Duodenal mucosa (tissue), 2 donors: ENCODE measurements at regions not wholly inside any gene's neighbourhood (a gene's known extent, or its start where the extent isn't known, plus 50 kb on each side); places are given as distances from the start of the nearest gene placed in this dataset.

Experiments used
- H3K27ac ChIP-seq: one replicate; pipeline ENCODE4 v1.7.0; 2013; ENCODE audit warnings: low read depth, low read length
- H3K27me3 ChIP-seq, 2 donors: one replicate each; pipeline ENCODE4 v1.7.0; 2013; ENCODE audit warnings: low read length in 2 of 2, control low read depth in 1 of 2; ENCODE audit not compliant: insufficient read depth in 2 of 2, control insufficient read depth in 1 of 2
- H3K36me3 ChIP-seq, 2 donors: one replicate each; pipeline ENCODE4 v1.7.0; 2013; ENCODE audit warnings: low read length in 2 of 2, control low read depth in 1 of 2; ENCODE audit not compliant: insufficient read depth in 2 of 2, control insufficient read depth in 1 of 2
- H3K4me1 ChIP-seq, 2 donors: one replicate each; pipeline ENCODE4 v1.7.0; 2013; ENCODE audit warnings: low read length in 2 of 2, control low read depth in 1 of 2; ENCODE audit not compliant: insufficient read depth in 2 of 2, control insufficient read depth in 1 of 2
- H3K4me3 ChIP-seq, 2 donors: one replicate each; pipeline ENCODE4 v1.7.0; 2013; ENCODE audit warnings: low read length in 2 of 2, low read depth in 1 of 2
- H3K9ac ChIP-seq, 2 donors: one replicate each; pipeline ENCODE4 v1.7.0; 2013; ENCODE audit warnings: low read length in 2 of 2, low read depth in 1 of 2
- H3K9me3 ChIP-seq, 2 donors: one replicate each; pipeline ENCODE4 v1.7.0; 2013; ENCODE audit warnings: low read length in 2 of 2, control low read depth in 1 of 2; ENCODE audit not compliant: control insufficient read depth in 1 of 2

DNA sequence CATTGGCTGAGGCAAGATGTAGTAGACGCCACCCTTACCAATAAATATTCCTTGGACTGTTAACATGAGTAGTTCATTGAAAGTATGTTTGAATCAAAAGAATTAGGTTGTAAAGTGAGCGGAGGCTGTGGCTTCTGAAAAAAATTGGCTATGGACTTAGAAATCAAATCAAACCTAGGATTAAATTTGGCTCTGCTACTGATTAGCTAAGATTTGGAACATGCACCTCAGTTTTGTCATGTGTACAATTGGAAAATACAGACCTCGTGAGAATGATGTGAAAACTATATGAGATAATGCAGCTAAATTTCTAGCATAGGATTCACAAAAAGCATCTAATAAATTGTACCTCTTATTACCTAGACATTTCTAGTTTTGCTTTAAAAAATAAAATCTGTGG, 85.3 kb upstream of the USP25 start:
- H3K36me3 ChIP-seq = no peaks in the 10 kb centered on the region
- H3K4me1 ChIP-seq = no peaks in the 10 kb centered on the region
- H3K27ac ChIP-seq = no peak overlapping the region
- no peak overlapping the region for H3K4me3 ChIP-seq
- H3K27me3 ChIP-seq = no peaks in the 10 kb centered on the region
- H3K9ac ChIP-seq = no peak overlapping the region
- no peaks in the 10 kb centered on the region for H3K9me3 ChIP-seq

DNA sequence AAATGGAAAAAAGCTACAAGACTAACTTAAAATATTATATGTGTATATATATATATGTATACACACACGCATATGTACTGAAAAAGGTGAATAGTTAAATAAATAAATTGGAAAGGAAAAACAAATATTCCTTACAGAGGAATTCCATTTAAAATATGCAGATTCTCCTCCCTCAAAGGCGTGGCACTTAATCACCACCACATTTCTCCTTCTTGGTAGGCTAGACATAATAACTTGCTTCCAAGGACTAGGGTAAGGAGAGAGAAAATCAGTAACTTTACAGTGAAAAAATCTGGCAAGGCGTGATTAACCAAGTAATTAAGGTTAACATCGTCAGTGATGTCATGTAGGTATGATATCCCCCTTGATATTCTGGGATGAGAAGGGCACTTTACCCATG, 84.0 kb upstream of the USP25 start:
- Histone ChIP-seq H3K27me3 (no peaks in the 10 kb centered on the region), H3K4me1 (no peaks in the 10 kb centered on the region), H3K4me3 (no peak overlapping the region), H3K9ac (no peak overlapping the region), H3K36me3 (no peaks in the 10 kb centered on the region), H3K27ac (no peak overlapping the region), H3K9me3 (no peaks in the 10 kb centered on the region)

DNA sequence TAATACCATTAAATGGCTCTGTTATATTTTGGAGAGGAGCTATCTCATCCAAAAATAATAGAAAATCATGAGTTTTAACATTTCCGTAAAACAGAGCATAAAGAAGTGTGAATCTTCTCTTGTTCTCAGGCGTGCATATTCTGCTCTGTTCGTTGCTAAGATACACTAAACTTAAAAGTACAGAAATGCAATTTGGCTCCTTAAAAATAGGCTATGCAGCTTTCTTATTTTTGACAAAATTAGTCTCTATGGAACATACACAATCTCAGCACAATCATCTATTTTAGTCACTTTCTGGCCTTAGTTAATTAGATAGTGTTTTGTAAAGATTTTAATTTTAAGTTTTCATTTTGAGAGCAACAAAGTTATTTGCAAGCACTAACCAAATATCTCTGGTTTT, 79.0 kb upstream of the USP25 start:
- no peaks in the 10 kb centered on the region for H3K36me3 ChIP-seq
- H3K4me3 ChIP-seq = no peak overlapping the region
- no peaks in the 10 kb centered on the region for H3K27me3 ChIP-seq
- H3K4me1 ChIP-seq = no peaks in the 10 kb centered on the region
- no peak overlapping the region for H3K27ac ChIP-seq
- no peak overlapping the region for H3K9ac ChIP-seq
- H3K9me3 ChIP-seq = no peaks in the 10 kb centered on the region

DNA sequence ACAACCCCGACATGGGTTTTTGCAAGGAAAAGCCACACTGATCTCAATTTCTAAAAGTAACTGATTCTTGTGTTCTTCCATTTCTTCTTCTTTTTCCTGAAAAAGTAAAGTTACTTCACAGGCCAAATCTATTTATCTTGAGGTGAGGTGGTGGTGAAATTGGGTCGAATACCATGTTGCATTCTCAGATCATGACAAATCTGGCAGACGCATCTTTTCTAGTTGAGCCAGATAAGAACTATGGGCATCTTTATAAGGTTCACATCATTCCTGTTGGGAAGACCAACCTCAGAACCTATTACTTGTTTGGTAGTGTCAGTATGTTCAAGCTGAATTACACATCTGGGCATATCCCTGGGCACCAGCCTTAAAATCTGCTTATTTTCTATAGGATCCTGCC, 78.6 kb upstream of the USP25 start:
- no peak overlapping the region for H3K27ac ChIP-seq
- no peak overlapping the region for H3K9ac ChIP-seq
- no peaks in the 10 kb centered on the region for H3K36me3 ChIP-seq
- no peaks in the 10 kb centered on the region for H3K27me3 ChIP-seq
- no peak overlapping the region for H3K4me3 ChIP-seq
- no peaks in the 10 kb centered on the region for H3K9me3 ChIP-seq
- H3K4me1 ChIP-seq = no peaks in the 10 kb centered on the region

DNA sequence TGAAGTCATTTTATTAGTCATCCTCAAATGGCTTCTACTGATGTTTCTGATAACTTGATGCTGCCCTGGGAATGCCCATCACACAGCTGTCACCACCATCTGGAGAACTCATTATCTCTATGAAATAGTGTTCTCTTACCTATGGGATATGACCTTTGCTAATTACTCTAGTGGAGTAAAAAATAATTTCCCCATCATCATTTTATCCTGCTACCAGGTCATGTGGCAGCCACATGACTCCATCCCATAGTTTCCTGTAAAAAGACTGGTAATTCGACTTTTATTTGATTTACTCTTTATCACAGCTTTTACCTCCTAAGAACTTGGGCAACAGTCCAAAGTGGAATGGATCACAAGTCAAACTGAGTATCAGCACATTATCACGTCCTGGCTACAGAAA, 76.1 kb upstream of the USP25 start:
- H3K27ac ChIP-seq = no peak overlapping the region

DNA sequence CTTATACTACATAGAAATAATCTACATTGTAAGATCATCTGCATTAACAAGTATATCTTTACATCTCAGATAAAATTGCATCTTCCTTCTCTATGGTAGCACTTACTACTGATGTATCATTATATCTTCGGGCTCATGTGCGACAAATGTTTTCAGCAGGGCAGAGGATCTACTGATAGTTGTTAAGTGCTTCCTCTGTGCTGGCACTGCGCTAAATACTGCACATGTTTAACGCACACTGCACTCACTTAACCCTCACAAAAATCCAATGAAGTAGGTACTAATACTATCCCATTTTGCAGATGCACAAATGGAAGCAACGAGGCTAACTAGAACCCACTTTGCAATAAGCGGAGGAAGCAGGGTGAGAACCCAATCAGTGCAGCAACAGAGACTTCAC, 75.6 kb upstream of the USP25 start:
- H3K27me3 ChIP-seq = no peaks in the 10 kb centered on the region
- no peak overlapping the region for H3K9ac ChIP-seq
- no peak overlapping the region for H3K27ac ChIP-seq
- H3K36me3 ChIP-seq = no peaks in the 10 kb centered on the region
- peaks cover 0 to under 1% of the 10 kb centered on the region in 2 donors for H3K4me1 ChIP-seq
- H3K9me3 ChIP-seq = no peaks in the 10 kb centered on the region
- H3K4me3 ChIP-seq = no peak overlapping the region

More for the DNA sequence above, 76.1 kb upstream of the USP25 start:
- no peaks in the 10 kb centered on the region for H3K27me3 ChIP-seq
- no peak overlapping the region for H3K4me3 ChIP-seq
- H3K36me3 ChIP-seq = no peaks in the 10 kb centered on the region
- no peaks in the 10 kb centered on the region for H3K4me1 ChIP-seq
- no peak overlapping the region for H3K9ac ChIP-seq
- no peaks in the 10 kb centered on the region for H3K9me3 ChIP-seq

DNA sequence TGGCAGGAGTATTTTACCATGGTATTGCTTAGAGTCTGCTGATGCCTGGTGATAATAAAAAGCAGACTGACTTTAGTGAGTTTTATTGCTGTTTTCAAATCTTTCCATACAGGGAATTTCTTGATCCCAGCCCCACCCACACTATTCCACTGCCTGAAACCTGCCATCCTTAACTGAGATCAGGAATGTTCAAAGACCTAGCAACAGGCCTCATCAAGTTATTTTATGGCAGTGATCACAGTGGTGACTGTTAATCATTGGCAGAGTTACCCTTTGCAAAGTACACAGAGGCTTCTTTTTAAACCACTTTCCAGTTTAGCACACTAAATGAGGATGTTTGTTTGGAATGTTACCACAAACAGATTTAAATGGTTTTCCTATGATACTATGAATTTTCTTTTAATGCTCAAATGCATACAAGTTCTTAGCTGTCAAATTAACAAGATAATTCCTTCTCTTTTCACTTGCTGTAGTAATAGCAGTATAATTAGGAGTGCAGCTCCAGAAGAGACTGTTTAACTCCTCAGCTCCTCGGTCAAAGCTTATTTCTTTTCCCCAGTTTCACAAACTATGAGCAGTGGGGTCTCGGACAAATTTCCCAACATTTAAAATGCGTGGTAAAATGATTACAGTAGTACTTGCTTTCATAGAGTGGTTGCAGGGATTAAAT, 69.9 kb upstream of the USP25 start:
- no peak overlapping the region for H3K4me3 ChIP-seq
- H3K4me1 ChIP-seq = peaks cover 12 to 14% of the 10 kb centered on the region in 2 donors
- H3K9me3 ChIP-seq = no peaks in the 10 kb centered on the region
- no peaks in the 10 kb centered on the region for H3K36me3 ChIP-seq
- H3K27ac ChIP-seq = no peak overlapping the region
- H3K27me3 ChIP-seq = no peaks in the 10 kb centered on the region
- no peak overlapping the region for H3K9ac ChIP-seq

DNA sequence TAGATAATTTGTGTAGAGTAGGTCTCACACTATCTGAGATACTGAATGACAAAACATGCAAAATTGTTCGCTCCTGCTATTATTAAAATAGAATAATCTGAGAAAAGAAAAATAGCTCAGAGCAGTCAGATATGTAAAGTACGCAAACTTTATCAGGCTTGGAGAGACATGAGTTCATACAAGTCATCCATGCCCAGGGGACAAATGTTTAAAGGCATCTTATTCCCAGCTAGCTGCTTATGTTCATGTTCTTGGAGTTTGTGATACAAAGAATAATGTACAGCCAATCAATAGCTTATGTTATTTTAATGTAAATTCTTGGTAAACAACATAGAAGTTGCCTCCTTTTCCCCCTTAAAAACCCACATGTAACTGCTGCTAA, 69.4 kb upstream of the USP25 start:
- Histone ChIP-seq H3K27me3 (no peaks in the 10 kb centered on the region), H3K9ac (no peak overlapping the region), H3K9me3 (no peaks in the 10 kb centered on the region), H3K36me3 (no peaks in the 10 kb centered on the region), H3K27ac (no peak overlapping the region), H3K4me1 (peaks cover 12 to 14% of the 10 kb centered on the region in 2 donors), H3K4me3 (no peak overlapping the region)

DNA sequence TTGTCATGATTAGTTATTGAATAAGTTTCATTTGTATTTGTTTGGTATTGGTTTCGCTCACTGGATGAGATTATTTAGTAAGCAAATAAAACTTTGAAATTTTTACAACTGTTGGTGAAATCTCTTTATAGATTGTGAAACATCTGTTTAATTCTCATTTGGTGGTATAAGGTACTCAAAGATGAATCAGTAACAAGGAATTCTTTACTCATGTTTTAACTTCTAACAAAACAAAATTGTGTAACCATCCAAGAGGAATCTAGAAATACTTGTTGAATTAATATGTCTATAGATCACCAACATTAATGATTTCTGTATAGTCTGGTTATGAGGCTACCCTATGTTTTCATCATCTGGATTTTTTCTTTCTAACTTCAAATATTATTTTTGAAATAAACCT, 62.8 kb upstream of the USP25 start:
- Histone ChIP-seq H3K27me3 (no peaks in the 10 kb centered on the region), H3K9me3 (no peaks in the 10 kb centered on the region), H3K4me3 (no peak overlapping the region), H3K27ac (no peak overlapping the region), H3K36me3 (no peaks in the 10 kb centered on the region), H3K4me1 (no peaks in the 10 kb centered on the region), H3K9ac (no peak overlapping the region)

DNA sequence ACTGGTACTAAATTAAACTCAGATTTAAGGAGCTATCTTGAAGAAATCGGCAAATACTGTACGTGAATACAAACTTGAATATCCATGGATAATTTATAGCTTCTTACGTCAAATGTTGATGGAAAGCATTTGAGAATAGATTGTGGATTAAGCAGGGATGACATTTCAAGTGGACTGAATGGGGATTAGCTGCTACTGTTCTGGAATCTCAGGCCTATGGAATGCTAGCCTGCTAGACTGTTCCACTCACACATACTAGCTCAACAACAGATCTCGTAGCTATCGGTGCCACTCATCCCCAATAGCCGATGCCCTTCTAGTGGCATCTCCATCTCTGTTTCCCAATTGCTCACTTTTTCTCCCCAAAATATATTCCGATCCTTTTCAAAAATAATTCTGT, 62.0 kb upstream of the USP25 start:
- Histone ChIP-seq H3K9ac (no peak overlapping the region), H3K9me3 (no peaks in the 10 kb centered on the region), H3K4me1 (no peaks in the 10 kb centered on the region), H3K4me3 (no peak overlapping the region), H3K27me3 (no peaks in the 10 kb centered on the region), H3K36me3 (no peaks in the 10 kb centered on the region), H3K27ac (no peak overlapping the region)

DNA sequence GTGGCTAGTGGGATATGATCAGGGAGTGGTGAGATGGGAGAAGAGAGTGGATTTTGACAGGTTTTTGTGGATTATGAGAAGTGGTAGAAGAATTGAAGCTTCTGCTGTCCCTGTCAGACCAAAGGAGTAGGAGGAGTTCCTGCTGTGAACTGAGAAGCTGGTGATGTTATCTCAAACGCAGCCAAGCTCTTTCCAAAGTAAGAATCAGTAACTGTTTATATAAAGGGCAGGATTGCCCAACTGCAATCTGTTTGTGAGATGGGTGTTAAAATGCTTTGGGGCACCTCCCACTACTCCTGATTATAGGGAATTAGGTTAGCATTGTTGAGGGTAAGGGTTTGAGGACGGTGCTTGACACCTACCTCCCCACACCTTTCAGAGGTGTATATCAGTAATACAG, 60.5 kb upstream of the USP25 start:
- Histone ChIP-seq H3K27me3 (no peaks in the 10 kb centered on the region), H3K9ac (no peak overlapping the region), H3K36me3 (no peaks in the 10 kb centered on the region), H3K4me1 (no peaks in the 10 kb centered on the region), H3K4me3 (no peak overlapping the region), H3K9me3 (no peaks in the 10 kb centered on the region), H3K27ac (no peak overlapping the region)
